Vagina (tissue), 2 donors: ENCODE measurements at regions not wholly inside any gene's neighbourhood (a gene's known extent, or its start where the extent isn't known, plus 50 kb on each side); places are given as distances from the start of the nearest gene placed in this dataset.

Source experiments
- DNase-seq, 2 donors: peaks; one replicate each; pipeline ENCODE4 v3.0.0-alpha.2; 2017; ENCODE audit errors: extremely low spot score in 2 of 2
- H3K27ac ChIP-seq: fragments of 200-600 bp; sonication (generic); one replicate; pipeline ENCODE4 v1.5.1; 2019
- H3K27me3 ChIP-seq: fragments of 200-600 bp; sonication (generic); one replicate; pipeline ENCODE4 v1.5.1; 2019
- H3K36me3 ChIP-seq, 2 donors: fragments of 200-600 bp; sonication (generic); one replicate each; pipeline ENCODE4 v1.5.1; 2017 to 2019
- H3K4me1 ChIP-seq: fragments of 200-600 bp; sonication (generic); one replicate; pipeline ENCODE4 v1.5.1; 2019
- H3K4me3 ChIP-seq, 2 donors: fragments of 200-600 bp; sonication (generic); 1 replicate in 1 of 2; 2 replicates in 1 of 2; pipeline ENCODE4 v1.5.1; 2016 to 2019
- H3K9me3 ChIP-seq: fragments of 200-600 bp; sonication (generic); one replicate; pipeline ENCODE4 v1.5.1; 2019
- POLR2A ChIP-seq, 2 donors: fragments of 450-650 bp; IDR thresholded peaks; one replicate each; pipeline ENCODE4 v1.6.1; 2017; ENCODE audit warnings: antibody characterized with exemption in 2 of 2, mild to moderate bottlenecking in 2 of 2, moderate library complexity in 2 of 2
- POLR2AphosphoS5 ChIP-seq, 2 donors: sonication (generic); formaldehyde crosslinking; IDR thresholded peaks; one replicate each; pipeline ENCODE4 v1.9.0; 2017; ENCODE audit warnings: antibody characterized with exemption in 2 of 2, mild to moderate bottlenecking in 2 of 2, low read depth in 1 of 2; ENCODE audit not compliant: insufficient read depth in 1 of 2
- intact Hi-C: fragments of 100-400 bp; cut with DNase I; formaldehyde crosslinking; loops from one replicate; pipeline ENCODE4 v1.15.1; 2023
- TF ChIP-seq, protein P1 (sequence below), 3 experiments: fragments of 450-650 bp in 2 of 3; fragments of 200-600 bp in 1 of 3; sonication (generic) in 1 of 3; IDR thresholded peaks; one replicate each; pipeline ENCODE4 v1.5.1; 2017 to 2019; ENCODE audit warnings: antibody characterized with exemption in 3 of 3, mild to moderate bottlenecking in 2 of 3, moderate library complexity in 2 of 3

DNA sequence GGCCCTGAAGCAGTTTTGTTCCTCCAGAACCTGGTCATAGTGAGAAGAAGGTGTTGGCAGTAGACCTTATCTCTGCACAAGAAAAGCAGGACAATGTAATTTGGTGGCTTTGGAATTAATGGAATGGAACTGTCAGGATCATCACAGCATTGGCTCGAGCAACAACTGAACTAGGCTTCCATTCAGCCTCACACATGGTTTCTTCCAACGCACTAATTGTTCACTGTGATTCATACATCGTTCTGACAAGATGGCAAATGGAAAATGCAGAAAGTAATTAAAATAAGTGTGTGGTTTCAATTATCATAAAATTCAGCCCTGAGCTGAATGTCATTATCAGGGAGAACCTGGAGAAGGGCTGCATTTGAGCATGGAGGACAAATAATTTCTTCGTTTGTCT, 80.6 kb downstream of the MFSD1 start:
- Histone ChIP-seq H3K27me3 (no peaks in the 10 kb centered on the region), H3K4me3 (no peak overlapping the region), H3K4me1 (no peaks in the 10 kb centered on the region), H3K9me3 (no peaks in the 10 kb centered on the region), H3K27ac (no peak overlapping the region), H3K36me3 (no peaks in the 10 kb centered on the region)
- no peak for TF ChIP-seq POLR2A (IDR thresholded peaks at IDR 0.05)
- DNase-seq: no peak
- intact Hi-C loops: no loop called here

DNA sequence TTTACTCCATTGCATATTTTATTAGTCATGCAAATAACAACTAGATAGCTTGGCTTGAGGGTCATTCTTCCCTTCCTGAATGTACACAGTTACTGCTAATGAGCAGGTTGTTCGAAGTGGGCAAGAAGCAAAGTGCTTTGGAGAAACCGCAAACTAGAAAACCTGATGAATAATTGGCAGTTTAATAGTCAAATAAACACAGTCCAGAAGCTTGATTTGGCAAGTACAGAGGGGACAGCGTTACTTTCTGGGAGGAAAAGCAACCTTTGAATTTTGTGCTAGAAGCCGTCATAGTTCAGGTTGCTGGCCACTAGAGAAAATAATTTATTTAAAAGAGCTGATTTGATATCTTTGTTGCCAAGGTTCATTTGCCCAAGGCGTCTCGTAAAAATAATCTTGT, 94.9 kb downstream of the MFSD1 start:
- DNase-seq: no peak
- no peaks in the 10 kb centered on the region for H3K36me3 ChIP-seq
- intact Hi-C loops: no loop called here
- no peaks in the 10 kb centered on the region for H3K27me3 ChIP-seq
- H3K4me1 ChIP-seq: no peaks in the 10 kb centered on the region
- TF ChIP-seq POLR2AphosphoS5 (IDR thresholded peaks at IDR 0.05; ENCODE audit: insufficient read depth in 1 of 2, low read depth in 1 of 2): no peak
- no peaks in the 10 kb centered on the region for H3K9me3 ChIP-seq
- H3K4me3 ChIP-seq: no peak overlapping the region
- H3K27ac ChIP-seq: no peak overlapping the region

DNA sequence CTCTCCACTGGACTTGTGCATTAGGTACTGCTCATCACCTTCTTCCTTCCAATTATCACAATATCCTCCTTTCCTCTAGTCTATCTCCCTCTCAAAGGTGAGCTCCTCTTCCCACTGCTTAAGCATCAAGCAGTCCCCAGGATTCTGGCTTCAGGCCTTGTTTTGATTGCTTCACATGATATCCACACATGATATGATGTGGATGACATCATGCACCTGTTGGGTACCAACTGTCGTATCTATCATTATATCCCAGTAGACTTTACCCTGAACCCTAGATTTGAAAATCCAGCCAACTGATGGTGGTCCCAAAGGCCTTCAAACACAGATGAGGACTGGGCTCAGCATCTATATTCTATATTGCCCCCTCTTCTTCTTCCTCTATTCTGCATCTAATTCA, 104.9 kb downstream of the MFSD1 start:
- intact Hi-C loops: no loop called here
- Histone ChIP-seq H3K36me3 (no peaks in the 10 kb centered on the region), H3K9me3 (no peaks in the 10 kb centered on the region), H3K27me3 (no peaks in the 10 kb centered on the region), H3K4me3 (no peak overlapping the region), H3K27ac (no peak overlapping the region), H3K4me1 (no peaks in the 10 kb centered on the region)
- DNase-seq: no peak
- TF ChIP-seq, protein P1, sequence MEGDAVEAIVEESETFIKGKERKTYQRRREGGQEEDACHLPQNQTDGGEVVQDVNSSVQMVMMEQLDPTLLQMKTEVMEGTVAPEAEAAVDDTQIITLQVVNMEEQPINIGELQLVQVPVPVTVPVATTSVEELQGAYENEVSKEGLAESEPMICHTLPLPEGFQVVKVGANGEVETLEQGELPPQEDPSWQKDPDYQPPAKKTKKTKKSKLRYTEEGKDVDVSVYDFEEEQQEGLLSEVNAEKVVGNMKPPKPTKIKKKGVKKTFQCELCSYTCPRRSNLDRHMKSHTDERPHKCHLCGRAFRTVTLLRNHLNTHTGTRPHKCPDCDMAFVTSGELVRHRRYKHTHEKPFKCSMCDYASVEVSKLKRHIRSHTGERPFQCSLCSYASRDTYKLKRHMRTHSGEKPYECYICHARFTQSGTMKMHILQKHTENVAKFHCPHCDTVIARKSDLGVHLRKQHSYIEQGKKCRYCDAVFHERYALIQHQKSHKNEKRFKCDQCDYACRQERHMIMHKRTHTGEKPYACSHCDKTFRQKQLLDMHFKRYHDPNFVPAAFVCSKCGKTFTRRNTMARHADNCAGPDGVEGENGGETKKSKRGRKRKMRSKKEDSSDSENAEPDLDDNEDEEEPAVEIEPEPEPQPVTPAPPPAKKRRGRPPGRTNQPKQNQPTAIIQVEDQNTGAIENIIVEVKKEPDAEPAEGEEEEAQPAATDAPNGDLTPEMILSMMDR (IDR thresholded peaks at IDR 0.05): no peak
- TF ChIP-seq POLR2A (IDR thresholded peaks at IDR 0.05) (no peak), POLR2AphosphoS5 (IDR thresholded peaks at IDR 0.05; ENCODE audit: insufficient read depth in 1 of 2, low read depth in 1 of 2) (no peak)

DNA sequence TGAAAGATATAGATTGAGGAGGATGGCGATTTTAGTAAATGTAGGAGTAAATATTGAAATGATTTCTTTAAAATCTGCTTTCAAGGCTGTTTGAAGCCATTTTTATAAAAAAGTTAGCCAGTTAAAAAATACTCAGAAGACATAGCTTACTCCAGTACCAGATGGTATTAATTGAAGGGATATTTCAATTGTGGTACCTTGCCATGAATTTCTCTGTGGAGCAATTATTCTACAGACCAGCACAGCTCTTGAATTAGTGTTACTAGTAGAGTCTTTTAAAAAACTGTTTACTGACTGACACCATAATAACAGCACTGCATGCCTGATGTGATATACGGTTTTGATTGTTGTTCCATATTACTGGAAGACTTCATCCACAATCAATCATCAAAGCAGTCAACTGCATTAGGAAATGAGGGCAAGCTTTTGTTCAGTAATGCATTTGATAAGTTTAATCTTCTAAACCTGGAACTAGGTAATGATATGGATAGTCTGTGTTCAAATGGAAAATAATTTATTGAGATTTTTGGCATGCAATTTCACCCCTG, 106.4 kb downstream of the MFSD1 start:
- no peak for DNase-seq
- intact Hi-C loops: no loop called here
- no peak overlapping the region for H3K27ac ChIP-seq
- no peak overlapping the region for H3K4me3 ChIP-seq
- H3K9me3 ChIP-seq: no peaks in the 10 kb centered on the region
- H3K36me3 ChIP-seq: no peaks in the 10 kb centered on the region
- H3K4me1 ChIP-seq: no peaks in the 10 kb centered on the region
- TF ChIP-seq, protein P1 (IDR thresholded peaks at IDR 0.05): no peak
- TF ChIP-seq POLR2AphosphoS5 (IDR thresholded peaks at IDR 0.05; ENCODE audit: insufficient read depth in 1 of 2, low read depth in 1 of 2) (no peak), POLR2A (IDR thresholded peaks at IDR 0.05) (no peak)
- H3K27me3 ChIP-seq: no peaks in the 10 kb centered on the region

DNA sequence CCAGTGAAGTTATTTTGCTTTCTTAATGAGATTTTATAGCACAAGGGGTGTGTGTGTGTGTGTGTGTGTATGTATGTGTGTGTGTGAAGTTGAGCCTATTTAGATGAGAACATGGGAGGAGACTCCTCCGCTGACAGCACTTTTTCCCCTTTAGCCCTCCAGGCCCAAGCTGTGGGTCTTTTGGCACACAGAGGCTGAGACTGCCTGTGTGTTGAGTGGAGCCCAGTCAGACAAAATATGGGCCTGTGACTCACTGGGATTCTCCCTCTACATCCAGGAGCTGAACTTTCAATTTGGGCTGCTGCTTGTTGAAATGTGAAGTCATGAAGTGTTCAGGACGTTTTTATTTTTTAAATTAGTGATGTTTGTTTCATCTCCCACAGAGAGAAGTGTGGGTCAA, 108.0 kb downstream of the MFSD1 start:
- no peak overlapping the region for H3K27ac ChIP-seq
- TF ChIP-seq POLR2A (IDR thresholded peaks at IDR 0.05): no peak
- TF ChIP-seq, protein P1 (IDR thresholded peaks at IDR 0.05): no peak
- no peak for TF ChIP-seq POLR2AphosphoS5 (IDR thresholded peaks at IDR 0.05; ENCODE audit: insufficient read depth in 1 of 2, low read depth in 1 of 2)
- H3K9me3 ChIP-seq: no peaks in the 10 kb centered on the region
- no peak for DNase-seq
- no peaks in the 10 kb centered on the region for H3K36me3 ChIP-seq
- H3K27me3 ChIP-seq: no peaks in the 10 kb centered on the region
- no peak overlapping the region for H3K4me3 ChIP-seq
- intact Hi-C loops: no loop called here
- H3K4me1 ChIP-seq: no peaks in the 10 kb centered on the region

DNA sequence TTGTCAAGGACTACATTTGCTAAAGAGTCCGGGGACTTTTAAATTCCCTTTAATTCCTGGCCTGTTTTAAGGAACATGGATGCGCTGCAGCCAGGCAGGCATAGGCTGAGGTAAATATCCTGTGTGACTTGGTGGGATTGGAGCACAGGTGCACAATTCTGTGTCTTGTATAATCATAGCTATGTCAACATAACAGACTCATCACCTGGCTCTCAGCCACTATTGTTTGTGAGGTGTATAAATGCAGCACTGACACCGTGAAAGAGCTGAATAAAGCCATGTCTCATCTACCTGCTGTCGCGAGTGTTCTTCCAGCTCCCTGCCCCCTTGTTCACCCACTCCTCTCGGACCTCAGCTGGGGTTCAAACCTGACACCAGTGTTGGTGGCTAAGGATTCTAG, 109.7 kb downstream of the MFSD1 start:
- TF ChIP-seq POLR2AphosphoS5 (IDR thresholded peaks at IDR 0.05; ENCODE audit: insufficient read depth in 1 of 2, low read depth in 1 of 2): no peak
- TF ChIP-seq, protein P1 (IDR thresholded peaks at IDR 0.05): no peak
- no peak for TF ChIP-seq POLR2A (IDR thresholded peaks at IDR 0.05)
- Histone ChIP-seq H3K27me3 (no peaks in the 10 kb centered on the region), H3K36me3 (no peaks in the 10 kb centered on the region), H3K4me3 (no peak overlapping the region), H3K27ac (no peak overlapping the region), H3K9me3 (no peaks in the 10 kb centered on the region), H3K4me1 (no peaks in the 10 kb centered on the region)
- intact Hi-C loops: no loop called here
- DNase-seq: no peak
